Effector memory CD8-positive, alpha-beta T cell (primary cell): ENCODE measurements at regions not wholly inside any gene's neighbourhood (a gene's known extent, or its start where the extent isn't known, plus 50 kb on each side); places are given as distances from the start of the nearest gene placed in this dataset.

Source experiments
- ATAC-seq: fragments of 150-1000 bp; cut with Tn5 transposase; replicated peaks from 2 replicates; pipeline ENCODE4 v1.10.0; 2021; ENCODE audit warnings: mild to moderate bottlenecking, moderate library complexity
- DNase-seq, 3 experiments: peaks; one replicate each; pipeline ENCODE4 v3.0.0; 2021
- H3K27ac Mint-ChIP-seq, 2 donors: one replicate each; pipeline ENCODE4 v1.8.0; 2022; ENCODE audit warnings: mild to moderate bottlenecking in 2 of 2, mixed read lengths in 2 of 2, moderate library complexity in 2 of 2
- H3K27me3 Mint-ChIP-seq, 2 donors: one replicate each; pipeline ENCODE4 v1.8.0; 2022; ENCODE audit warnings: mixed read lengths in 2 of 2
- H3K36me3 Mint-ChIP-seq: one replicate; pipeline ENCODE4 v1.8.0; 2022; ENCODE audit warnings: mild to moderate bottlenecking, moderate library complexity, mixed read lengths; ENCODE audit not compliant: insufficient read depth
- H3K4me1 Mint-ChIP-seq, 2 donors: one replicate each; pipeline ENCODE4 v1.8.0; 2022; ENCODE audit warnings: low read depth in 2 of 2, mixed read lengths in 2 of 2
- H3K4me3 Mint-ChIP-seq, 2 donors: one replicate each; pipeline ENCODE4 v1.8.0; 2022; ENCODE audit warnings: mild to moderate bottlenecking in 2 of 2, mixed read lengths in 2 of 2, moderate library complexity in 2 of 2
- H3K9me3 Mint-ChIP-seq, 2 donors: one replicate each; pipeline ENCODE4 v1.8.0; 2022; ENCODE audit warnings: mixed read lengths in 2 of 2

DNA sequence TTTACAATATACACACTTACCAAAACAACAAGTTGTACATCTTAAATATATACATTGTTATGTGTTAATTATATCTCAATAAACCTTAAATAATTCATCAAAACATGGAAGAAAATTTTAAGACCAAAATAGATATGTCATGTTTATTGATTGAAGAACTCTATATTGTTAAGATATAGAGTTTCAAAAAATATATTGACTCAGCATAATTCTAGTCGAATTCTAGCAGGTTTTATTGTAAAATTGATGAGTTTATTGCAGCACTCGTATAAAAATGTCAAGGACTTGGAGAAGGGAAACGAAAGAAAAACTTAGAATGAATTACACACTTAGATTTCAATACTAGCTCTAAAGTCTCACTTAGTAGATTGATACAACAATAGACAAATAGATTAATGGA is 575.4 kb upstream of the SORCS1 start:
- Mint-ChIP-seq H3K27me3 (no peaks in the 10 kb centered on the region), H3K4me3 (no peak overlapping the region), H3K9me3 (peaks cover 12 to 20% of the 10 kb centered on the region in 2 donors), H3K36me3 (no peaks in the 10 kb centered on the region), H3K4me1 (no peaks in the 10 kb centered on the region), H3K27ac (no peak overlapping the region)
- no peak for DNase-seq
- no peak for ATAC-seq

DNA sequence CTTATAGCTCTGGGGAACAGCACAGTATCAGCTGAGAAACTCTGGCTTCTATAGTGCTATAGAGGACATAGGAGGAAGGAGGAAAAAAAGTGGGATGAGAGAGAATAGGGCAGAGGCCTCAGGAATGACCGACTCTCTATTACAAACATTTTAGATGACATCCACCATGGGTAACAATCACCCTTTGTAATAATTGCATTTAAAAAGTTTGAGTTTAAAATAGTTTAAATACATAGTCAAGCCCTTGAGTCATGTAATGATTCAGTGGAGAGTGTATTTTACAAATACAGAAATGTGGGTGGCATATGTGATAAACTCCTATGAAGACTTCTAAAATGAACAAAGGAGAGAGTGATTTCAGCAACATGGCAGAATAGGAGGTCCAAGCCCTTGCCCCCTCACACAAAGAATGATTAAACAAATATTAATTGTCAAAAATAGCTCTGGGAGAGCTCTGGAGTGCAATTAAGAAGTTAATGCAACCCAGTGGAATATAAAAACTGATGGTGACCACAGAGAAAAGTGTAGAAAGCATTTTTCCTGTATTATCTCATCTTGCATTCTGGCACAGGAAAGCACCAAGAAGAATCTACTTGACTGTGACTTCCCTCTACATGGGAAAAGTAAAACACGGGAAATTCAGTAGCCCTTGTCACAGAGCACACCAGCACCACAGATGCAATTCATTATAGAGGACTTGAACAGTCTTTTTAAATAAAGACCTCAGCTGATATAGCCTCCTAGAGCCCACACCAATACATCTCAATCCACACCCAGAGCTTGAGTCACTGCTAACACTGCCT is 569.0 kb upstream of the SORCS1 start:
- Mint-ChIP-seq H3K27me3 (no peaks in the 10 kb centered on the region), H3K9me3 (peaks cover 11 to 45% of the 10 kb centered on the region in 2 donors), H3K4me1 (no peaks in the 10 kb centered on the region), H3K36me3 (no peaks in the 10 kb centered on the region), H3K27ac (no peak overlapping the region), H3K4me3 (no peak overlapping the region)
- no peak for ATAC-seq
- no peak for DNase-seq

DNA sequence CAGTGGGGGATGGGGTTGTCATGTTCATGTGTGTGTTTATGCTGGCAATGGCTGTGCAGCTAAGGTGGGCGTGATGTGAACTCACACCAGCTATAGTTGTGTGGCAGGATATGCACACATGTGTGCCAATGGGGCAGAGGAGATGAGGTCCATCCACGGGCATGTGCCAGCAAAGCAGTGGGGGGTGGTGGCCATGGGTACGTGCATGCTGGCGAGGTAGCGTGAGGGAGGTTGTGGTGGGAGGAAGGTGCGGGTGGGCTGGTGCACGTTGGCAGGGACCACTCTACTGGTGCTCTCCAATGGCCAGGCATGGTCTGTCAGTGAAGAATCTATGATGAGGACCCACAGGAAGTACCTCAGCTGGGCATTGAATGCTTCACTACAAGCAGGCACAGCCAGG is 567.5 kb upstream of the SORCS1 start:
- no peaks in the 10 kb centered on the region for H3K27me3 Mint-ChIP-seq
- no peak overlapping the region for H3K27ac Mint-ChIP-seq
- no peak overlapping the region for H3K4me3 Mint-ChIP-seq
- DNase-seq (no peak), ATAC-seq (no peak)
- H3K36me3 Mint-ChIP-seq, result no peaks in the 10 kb centered on the region
- H3K4me1 Mint-ChIP-seq, result no peaks in the 10 kb centered on the region
- peaks cover 11 to 45% of the 10 kb centered on the region in 2 donors for H3K9me3 Mint-ChIP-seq

DNA sequence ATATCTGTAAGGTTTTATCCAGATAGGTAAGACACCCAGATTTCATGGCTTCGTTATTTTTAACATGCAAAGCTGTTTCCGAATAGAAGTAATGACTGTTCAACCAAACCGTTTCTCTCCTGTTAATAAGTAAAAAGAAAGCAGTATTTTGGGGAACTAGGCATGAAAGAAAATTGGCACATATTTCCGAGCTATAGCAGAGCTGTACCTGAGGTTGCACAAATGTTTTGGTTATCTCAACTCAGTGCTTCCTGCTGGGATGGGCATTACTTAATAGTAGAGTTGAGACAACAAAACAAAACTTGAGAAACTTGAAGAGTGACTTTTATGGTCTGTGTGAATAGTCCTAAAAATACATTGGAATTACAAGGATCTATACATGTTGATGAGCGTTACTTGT is 564.3 kb upstream of the SORCS1 start:
- Mint-ChIP-seq H3K4me1 (no peaks in the 10 kb centered on the region), H3K36me3 (no peaks in the 10 kb centered on the region), H3K27ac (no peak overlapping the region), H3K9me3 (peaks cover 6 to 27% of the 10 kb centered on the region in 2 donors), H3K4me3 (no peak overlapping the region), H3K27me3 (no peaks in the 10 kb centered on the region)
- no peak for ATAC-seq
- DNase-seq, result no peak

DNA sequence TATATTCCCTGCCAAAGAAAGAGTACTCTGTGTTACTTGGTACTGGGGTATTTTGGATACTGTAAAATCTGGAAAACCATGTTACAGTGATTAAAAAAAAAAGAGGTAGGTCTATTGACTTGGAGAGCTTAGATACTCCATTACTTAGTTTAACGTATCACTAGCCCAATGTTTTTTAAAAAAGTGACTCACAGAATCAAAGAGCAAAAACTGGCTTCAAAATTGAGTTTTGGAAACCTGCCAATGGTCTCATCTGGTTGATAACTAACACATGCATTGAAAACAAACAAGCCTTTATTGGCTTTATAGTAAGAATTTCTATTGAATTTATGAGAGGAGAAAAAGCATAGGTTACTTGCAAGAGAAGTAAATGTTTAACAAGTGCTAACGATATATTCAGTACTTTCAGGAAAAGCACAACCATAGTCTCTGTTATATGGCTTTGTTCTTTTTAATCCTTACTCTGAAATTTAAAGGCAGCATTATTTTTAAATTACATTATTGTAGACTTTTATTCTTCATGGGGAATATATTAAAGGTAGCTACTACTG is 563.3 kb upstream of the SORCS1 start:
- H3K4me1 Mint-ChIP-seq, result no peaks in the 10 kb centered on the region
- no peaks in the 10 kb centered on the region for H3K36me3 Mint-ChIP-seq
- peaks cover 5 to 17% of the 10 kb centered on the region in 2 donors for H3K9me3 Mint-ChIP-seq
- ATAC-seq (no peak), DNase-seq (no peak)
- H3K27ac Mint-ChIP-seq, result no peak overlapping the region
- H3K27me3 Mint-ChIP-seq, result no peaks in the 10 kb centered on the region
- no peak overlapping the region for H3K4me3 Mint-ChIP-seq

DNA sequence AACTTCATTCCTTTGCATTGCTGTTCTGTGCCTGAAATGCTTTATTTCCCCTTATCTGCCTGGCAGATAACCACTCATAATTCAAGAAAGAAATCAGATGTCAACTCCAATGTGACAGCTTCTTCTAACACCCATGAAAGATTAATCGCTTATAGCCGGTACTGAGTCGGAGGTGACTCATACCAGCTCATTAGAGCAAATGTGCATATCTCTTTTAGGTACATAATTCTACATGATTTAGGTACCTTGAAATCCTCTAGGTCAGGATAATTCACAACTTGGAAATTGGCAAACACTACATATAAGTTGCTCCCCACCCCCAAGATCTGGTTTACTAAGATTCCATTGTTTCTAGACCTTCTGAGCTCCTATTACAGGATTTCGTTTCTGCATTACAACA is 554.4 kb upstream of the SORCS1 start:
- Mint-ChIP-seq H3K27ac (no peak overlapping the region), H3K27me3 (no peaks in the 10 kb centered on the region), H3K9me3 (peaks cover 21 to 37% of the 10 kb centered on the region in 2 donors), H3K4me1 (no peaks in the 10 kb centered on the region), H3K36me3 (no peaks in the 10 kb centered on the region), H3K4me3 (no peak overlapping the region)
- ATAC-seq, result no peak
- no peak for DNase-seq

DNA sequence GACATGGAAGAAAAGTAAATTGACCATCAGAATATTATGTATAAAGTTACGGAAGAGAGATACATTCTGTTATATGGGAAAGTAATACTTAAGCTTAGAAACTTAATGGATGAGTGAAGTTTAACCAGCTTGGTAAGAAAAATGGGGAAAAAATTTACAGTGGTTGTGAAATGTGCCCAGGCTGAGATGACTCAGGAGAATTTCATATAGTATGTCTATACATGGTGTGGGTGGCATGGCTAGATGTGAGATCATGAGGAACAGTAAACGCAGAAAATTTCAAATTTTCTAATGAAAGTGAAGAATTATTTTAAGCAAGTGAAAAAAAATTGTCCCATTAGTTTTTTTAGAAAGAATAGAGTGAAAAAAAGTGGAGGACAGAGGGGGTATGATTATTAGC is 552.5 kb upstream of the SORCS1 start:
- Mint-ChIP-seq H3K36me3 (no peaks in the 10 kb centered on the region), H3K4me3 (no peak overlapping the region), H3K4me1 (no peaks in the 10 kb centered on the region), H3K9me3 (peaks cover 21 to 36% of the 10 kb centered on the region in 2 donors), H3K27me3 (no peaks in the 10 kb centered on the region), H3K27ac (no peak overlapping the region)
- DNase-seq, result no peak
- no peak for ATAC-seq

DNA sequence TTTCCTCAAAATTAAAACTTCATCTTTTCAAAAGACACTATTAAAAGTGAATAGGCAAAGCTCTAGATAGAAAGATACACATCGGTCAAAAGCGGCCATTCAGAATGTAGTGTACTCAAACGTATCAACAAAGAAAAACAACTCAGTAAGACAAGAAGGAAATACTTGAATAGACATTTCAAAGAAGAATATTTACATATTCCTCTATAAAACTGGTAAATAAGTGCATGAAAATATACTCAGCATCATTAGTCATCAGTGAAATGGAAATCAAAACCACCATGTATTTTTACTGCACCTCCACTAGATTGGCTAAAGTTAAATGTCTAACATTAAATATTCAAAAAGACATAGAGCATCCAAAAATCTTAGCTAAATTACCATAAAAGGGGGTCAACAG is 551.1 kb upstream of the SORCS1 start:
- no peak for DNase-seq

DNA sequence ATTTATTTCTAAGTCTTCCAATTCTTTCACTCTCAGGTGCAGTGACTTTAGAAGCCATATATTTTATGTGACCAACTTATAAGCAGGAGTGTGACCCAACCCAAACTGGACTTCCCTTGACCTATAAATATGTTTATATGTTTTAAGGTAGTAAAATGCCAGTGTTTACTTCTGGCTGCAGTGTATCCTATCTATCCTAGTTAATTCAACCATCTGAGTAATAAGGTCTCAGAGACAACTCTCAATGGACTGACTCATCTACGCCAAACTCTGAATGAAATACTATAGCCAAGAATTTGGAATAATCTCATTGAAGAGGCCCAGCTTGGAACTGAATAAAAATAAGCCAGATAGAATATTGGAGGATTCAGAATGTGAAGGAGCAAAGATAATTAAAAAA is 544.5 kb upstream of the SORCS1 start:
- Mint-ChIP-seq H3K36me3 (no peaks in the 10 kb centered on the region), H3K9me3 (peaks cover 3 to 9% of the 10 kb centered on the region in 2 donors), H3K27me3 (no peaks in the 10 kb centered on the region), H3K4me1 (no peaks in the 10 kb centered on the region), H3K4me3 (no peak overlapping the region), H3K27ac (no peak overlapping the region)
- DNase-seq (no peak), ATAC-seq (no peak)

More for the DNA sequence above, 551.1 kb upstream of the SORCS1 start:
- Mint-ChIP-seq H3K9me3 (peaks cover 20 to 36% of the 10 kb centered on the region in 2 donors), H3K4me1 (no peaks in the 10 kb centered on the region), H3K27ac (no peak overlapping the region), H3K27me3 (no peaks in the 10 kb centered on the region), H3K36me3 (no peaks in the 10 kb centered on the region), H3K4me3 (no peak overlapping the region)
- no peak for ATAC-seq

DNA sequence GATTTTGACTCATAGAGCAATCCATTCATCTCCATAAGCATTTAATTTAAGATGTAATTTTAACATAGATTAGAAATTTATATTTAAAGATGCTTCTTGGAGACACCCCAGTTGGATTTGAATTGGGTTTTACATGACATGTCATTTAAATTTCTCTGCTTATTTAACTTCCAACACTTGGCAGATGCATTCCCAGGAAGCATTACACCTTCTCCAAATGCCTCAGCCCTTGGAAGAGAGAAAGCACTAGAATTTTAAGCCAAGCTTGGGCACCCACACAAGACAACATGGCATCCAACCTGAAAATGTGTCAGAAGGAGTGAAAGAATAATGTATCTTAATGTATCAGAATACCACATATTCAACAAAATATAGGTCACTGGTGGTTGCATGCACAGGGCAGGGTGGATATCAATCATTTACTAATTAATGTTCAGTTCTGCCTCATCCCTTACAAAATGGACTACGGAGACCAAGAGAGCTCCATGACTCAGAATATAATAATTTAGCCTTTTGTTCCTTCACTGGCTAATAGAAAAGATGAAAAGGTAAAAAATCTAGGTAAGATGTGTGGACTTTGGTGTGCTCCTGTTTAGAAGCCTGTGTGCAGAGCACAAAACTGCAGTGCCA is 541.7 kb upstream of the SORCS1 start:
- H3K27me3 Mint-ChIP-seq, result no peaks in the 10 kb centered on the region

DNA sequence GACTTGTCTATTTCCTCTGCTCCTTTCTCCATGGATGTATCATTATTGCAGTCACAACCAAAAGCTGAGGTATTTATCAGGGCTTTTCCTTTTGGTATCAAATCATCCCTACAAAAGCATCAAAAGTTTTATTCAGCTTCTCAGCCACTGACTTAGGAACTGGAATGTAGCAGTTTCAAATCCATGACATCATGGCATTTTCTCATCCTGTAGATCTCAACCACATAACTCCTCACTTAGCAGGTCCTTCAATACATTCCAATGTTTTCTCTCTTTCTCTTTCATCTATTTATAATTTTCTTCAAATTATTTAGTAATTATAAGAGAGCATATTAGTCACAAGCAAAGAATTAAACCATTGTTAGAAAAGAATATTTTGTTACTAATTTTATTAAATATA is 537.4 kb upstream of the SORCS1 start:
- no peak overlapping the region for H3K27ac Mint-ChIP-seq

More for the DNA sequence above, 541.7 kb upstream of the SORCS1 start:
- Mint-ChIP-seq H3K4me1 (no peaks in the 10 kb centered on the region), H3K9me3 (peaks cover 0 to 11% of the 10 kb centered on the region in 2 donors), H3K4me3 (no peak overlapping the region), H3K36me3 (no peaks in the 10 kb centered on the region), H3K27ac (no peak overlapping the region)
- no peak for ATAC-seq
- no peak for DNase-seq

DNA sequence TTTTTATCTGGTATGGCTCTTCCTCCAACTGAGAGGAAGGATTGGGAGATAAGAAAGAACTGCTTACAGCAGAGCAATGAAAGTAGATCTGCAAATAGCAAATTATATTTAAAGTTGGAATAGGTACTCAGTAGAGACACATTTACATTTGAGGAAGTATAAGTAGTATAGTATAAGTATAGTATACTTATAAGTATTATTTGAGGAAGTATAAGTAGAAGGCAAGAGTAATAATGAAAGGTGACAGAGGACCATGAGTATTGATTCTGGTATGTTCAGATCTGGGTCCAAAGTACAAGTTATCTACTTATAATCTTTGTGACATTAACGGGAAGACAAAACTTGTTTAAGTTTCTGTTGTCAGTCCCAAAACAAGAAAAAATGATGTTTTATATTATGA is 527.6 kb upstream of the SORCS1 start:
- H3K4me1 Mint-ChIP-seq, result no peaks in the 10 kb centered on the region
- no peak for DNase-seq
- no peaks in the 10 kb centered on the region for H3K27me3 Mint-ChIP-seq
- peaks cover under 1 to 4% of the 10 kb centered on the region in 2 donors for H3K9me3 Mint-ChIP-seq
- ATAC-seq, result no peak
- H3K27ac Mint-ChIP-seq, result no peak overlapping the region
- H3K4me3 Mint-ChIP-seq, result no peak overlapping the region
- H3K36me3 Mint-ChIP-seq, result no peaks in the 10 kb centered on the region

More for the DNA sequence above, 537.4 kb upstream of the SORCS1 start:
- Mint-ChIP-seq H3K36me3 (no peaks in the 10 kb centered on the region), H3K27me3 (no peaks in the 10 kb centered on the region), H3K4me3 (no peak overlapping the region), H3K9me3 (peaks cover 5 to 20% of the 10 kb centered on the region in 2 donors), H3K4me1 (no peaks in the 10 kb centered on the region)
- ATAC-seq (no peak), DNase-seq (no peak)

DNA sequence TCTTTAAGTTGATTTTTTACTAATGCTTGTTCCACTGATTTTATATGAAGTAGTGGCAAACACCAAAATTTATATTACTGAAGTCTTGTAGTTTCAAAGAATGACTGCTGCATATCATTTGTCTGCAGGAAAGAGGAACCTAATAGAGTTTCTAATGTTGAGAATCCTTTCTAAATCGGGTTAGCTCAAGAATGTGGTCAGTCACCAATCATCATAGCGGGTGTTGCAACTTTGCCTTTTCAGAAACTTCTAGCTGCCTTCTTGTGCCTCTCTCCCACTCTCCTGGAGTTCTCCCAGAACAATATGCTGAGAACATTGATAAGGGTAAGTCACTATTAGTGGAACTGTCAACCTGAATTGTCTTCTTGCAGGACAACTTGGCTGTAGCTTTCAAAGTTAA is 524.8 kb upstream of the SORCS1 start:
- Mint-ChIP-seq H3K4me1 (no peaks in the 10 kb centered on the region), H3K36me3 (no peaks in the 10 kb centered on the region), H3K9me3 (peaks cover 9 to 10% of the 10 kb centered on the region in 2 donors), H3K27ac (no peak overlapping the region), H3K27me3 (no peaks in the 10 kb centered on the region), H3K4me3 (no peak overlapping the region)
- no peak for DNase-seq
- ATAC-seq, result no peak

DNA sequence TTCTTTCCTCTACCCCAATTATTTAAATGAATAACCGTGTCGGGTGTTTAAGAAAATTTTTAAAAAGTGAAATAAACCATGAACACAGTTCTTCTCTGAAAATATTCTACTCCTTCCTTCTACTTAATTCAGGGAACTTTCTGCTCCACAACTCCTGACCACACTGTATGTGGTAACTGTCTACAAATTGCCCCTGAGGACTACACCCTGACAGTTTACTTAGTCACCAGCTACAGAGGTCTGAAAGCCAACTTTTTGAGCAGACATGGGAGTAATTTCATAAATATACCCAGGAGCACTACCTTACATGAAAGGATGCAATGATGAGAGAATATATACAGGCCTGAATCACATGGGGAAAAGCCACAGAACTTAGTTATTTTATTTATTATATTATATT is 523.2 kb upstream of the SORCS1 start:
- no peaks in the 10 kb centered on the region for H3K4me1 Mint-ChIP-seq
- H3K27me3 Mint-ChIP-seq, result no peaks in the 10 kb centered on the region
- no peak overlapping the region for H3K27ac Mint-ChIP-seq
- DNase-seq (no peak), ATAC-seq (no peak)
- H3K9me3 Mint-ChIP-seq, result peaks cover 6 to 9% of the 10 kb centered on the region in 2 donors
- H3K36me3 Mint-ChIP-seq, result no peaks in the 10 kb centered on the region
- no peak overlapping the region for H3K4me3 Mint-ChIP-seq
